Neural progenitor cell (in vitro differentiated cells): ENCODE measurements at regions not wholly inside any gene's neighbourhood (a gene's known extent, or its start where the extent isn't known, plus 50 kb on each side); places are given as distances from the start of the nearest gene placed in this dataset.

ENCODE experiments used
- CTCF ChIP-seq: fragments of 200-600 bp; sonication (generic); IDR thresholded peaks from 2 replicates; pipeline ENCODE4 v1.5.1; 2017; ENCODE audit warnings: antibody characterized with exemption, mild to moderate bottlenecking
- EZH2 ChIP-seq: fragments of 200-600 bp; sonication (generic); IDR thresholded peaks from 2 replicates; pipeline ENCODE4 v1.6.1; 2017; ENCODE audit warnings: antibody characterized with exemption, mild to moderate bottlenecking, moderate library complexity
- EZH2phosphoT487 ChIP-seq: fragments of 200-600 bp; sonication (generic); IDR thresholded peaks from 2 replicates; pipeline ENCODE4 v1.6.1; 2017; ENCODE audit warnings: antibody characterized with exemption

GRCh38 chr2:195382186-195382585, 274.8 kb upstream of the SLC39A10 start:
- TF ChIP-seq CTCF (no peak), EZH2 (no peak), EZH2phosphoT487 (no peak)
